ENCODE measurements at regions not wholly inside any gene's neighbourhood (a gene's known extent, or its start where the extent isn't known, plus 50 kb on each side); places are given as distances from the start of the nearest gene placed in this dataset.

GRCh38 chr14:83988275-83988674 lies 1541.7 kb upstream of the FLRT2 start:
- TF ChIP-seq POLR2A (IDR thresholded peaks at IDR 0.05): no peak
- no peak for TF ChIP-seq CTCF (IDR thresholded peaks at IDR 0.05)
- TF ChIP-seq POLR2AphosphoS5 (IDR thresholded peaks at IDR 0.05): no peak

Measured in prostate gland (tissue), 2 donors.